Fibroblast of skin of left quadriceps (primary cell): ENCODE measurements at regions not wholly inside any gene's neighbourhood (a gene's known extent, or its start where the extent isn't known, plus 50 kb on each side); places are given as distances from the start of the nearest gene placed in this dataset.
A peak's percentile ranks its signal among the peaks of the same experiment; 100 is the strongest.
"Not testable (repeated sequence)": the region's sequence is repeated elsewhere in the genome, so short reads cannot be mapped to it uniquely, and the experiment has no call there.

ENCODE experiments used
- DNase-seq, 2 experiments: peaks; one replicate each; pipeline ENCODE4 v3.0.0-alpha.2; 2013; ENCODE audit warnings: low read depth in 2 of 2

DNA sequence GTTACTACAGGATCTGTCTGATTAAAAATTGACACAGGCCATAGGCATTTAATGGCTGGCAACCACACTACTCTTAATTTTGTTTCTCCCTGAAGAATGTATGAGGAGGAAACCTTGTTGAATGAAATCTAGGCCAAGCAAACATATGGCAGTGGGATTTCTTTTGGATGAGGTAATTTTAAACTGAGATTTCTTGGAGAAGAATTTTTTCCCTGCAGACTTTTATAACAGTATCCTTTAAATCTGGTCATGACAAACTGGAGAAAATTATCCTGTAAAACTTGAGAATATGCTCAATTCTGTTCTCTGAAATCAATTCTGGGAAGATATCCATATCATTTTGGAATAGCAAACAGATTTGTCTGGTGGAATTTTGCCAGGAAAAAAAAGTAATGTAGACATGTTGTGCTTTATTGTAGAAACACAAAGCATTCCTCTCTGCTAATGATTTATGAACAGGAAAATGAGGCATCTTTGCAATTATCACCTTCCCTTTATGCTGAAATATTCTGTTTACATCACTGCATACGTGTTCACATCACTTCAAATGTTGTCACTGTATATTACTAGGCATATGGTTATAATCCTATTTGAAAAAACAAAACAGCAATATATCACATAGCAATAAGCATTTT, 108.3 kb upstream of the ARSJ start:
- peak; percentile 93 to 94 for DNase-seq

DNA sequence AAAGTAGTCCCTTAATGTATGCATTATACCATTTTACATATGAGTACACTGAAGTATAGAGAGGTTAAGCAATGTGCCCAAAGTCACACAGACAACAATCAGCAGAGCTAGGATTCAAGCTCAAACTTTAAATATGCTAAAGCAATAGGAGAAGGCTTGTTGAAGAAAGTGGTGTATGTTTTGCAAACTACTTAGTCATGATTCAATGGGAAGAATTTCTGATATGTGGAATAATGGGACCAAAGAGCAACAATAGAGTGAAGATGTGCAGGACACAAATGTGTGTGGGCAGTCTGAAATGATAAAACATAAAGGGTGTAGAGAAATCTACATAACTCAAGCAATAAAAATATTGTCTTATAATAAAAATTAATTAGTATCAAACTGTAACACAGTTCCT, 109.0 kb upstream of the ARSJ start:
- DNase-seq, result no peak

DNA sequence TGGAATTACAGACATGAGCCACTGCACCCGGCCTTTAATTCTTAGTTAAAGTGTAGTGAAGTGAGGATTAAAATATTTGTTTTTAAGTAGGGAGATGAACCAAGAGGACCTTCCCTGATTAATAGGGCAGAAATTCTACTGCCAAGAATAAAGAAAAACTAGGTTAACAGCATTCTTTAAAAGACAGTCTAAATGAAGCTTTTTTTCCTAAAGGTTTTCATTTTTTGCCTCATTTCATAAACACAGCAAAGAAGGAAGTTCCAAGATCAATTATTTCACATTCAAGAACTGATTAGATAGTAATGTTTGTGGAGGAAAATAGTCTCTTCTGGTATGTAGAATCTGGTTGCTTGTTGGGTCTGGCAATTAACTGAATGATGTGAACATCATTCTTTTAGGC, 112.1 kb upstream of the ARSJ start:
- no peak for DNase-seq

DNA sequence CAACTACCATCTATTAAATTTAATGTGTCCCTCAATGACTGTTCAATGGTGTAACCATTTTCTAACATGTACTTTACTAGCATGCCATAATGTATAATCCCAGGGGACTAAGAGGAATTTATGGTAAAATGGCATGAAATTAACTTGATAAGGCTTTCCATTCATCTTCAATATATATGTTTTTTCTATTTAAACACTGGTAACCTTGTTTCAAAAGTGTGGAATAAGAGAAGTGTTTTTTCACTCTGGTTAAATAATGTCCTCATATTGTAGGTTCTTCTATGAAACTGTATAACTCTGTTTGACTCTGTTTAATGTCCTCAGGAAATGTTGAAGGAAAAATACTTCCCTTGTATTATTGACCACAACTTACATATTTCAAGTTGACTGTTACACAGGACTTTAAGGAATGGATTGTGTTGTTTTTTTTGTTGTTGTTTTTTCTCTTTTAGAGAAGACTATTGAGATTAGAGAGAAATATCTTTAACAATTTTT, 113.8 kb upstream of the ARSJ start:
- DNase-seq, result no peak

DNA sequence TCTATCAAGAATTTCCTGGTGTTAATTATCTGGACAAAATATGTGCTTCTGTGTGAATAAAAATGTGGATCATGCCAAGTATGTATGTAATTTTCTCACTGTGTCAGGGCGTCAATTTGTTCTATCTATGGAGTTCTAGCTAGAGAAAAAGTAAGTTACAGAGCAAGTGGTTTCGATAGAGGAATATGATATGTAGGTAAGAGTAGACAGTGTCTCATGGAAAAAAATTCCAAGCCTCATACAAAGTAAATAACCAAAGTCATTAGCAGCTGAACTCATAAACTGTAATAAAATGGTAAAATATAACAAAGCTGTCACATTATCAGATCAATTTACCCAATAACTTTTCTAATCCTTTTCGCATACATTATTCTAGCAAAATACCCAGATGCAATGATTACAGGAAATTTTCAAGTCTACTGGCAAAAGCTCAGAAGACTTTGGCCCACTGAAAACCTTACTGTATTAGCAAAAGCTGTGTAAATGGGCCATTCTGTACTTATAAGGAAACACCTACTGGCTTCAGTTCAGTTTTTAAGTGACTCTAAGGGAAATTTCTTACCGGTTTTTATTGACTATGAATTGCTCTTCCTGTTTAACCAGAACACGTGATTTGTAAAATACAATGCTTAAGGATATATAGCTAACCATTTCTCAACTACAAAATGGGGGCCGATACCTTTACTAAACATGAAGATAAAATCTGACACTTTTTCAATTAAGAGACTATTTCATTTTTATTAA, 121.0 kb upstream of the ARSJ start:
- DNase-seq, result no peak

DNA sequence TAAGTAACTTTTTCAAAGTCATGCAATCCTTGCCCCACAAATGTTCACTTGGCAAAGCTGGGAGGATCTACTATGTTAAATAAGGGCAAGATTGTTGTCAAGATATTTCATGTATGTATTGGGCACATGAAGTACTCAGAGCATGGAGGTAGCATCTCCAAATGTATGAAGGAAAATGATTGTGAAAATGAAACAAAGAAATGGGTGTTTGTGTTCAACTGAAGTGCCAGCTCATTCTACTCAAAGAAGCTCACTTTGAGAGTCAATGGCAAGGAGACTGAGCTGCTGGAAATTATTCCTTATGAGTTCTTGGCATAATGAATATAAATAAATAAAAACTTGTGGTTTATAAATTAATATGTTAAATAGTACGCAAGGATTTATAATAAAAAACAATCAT, 124.5 kb upstream of the ARSJ start:
- DNase-seq, result no peak

DNA sequence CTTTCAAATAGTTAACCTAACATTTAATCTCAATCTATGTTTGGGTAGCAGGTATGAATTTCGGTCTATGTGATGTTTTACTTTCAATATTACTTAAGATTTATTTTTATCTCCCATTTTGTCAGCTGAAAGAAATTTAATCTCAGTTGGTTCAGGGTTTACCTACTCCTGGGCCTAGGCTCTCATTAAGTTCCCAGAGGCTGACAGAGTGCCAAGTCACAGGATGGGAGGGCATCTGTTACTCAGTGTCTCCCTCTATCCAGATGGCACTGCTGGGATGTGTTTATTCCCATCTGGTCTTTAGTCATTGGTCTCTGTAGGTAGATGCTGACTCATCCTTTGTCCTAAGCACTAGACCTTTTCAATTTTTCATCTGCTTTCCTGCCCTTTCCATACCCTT, 129.4 kb upstream of the ARSJ start:
- no peak for DNase-seq

DNA sequence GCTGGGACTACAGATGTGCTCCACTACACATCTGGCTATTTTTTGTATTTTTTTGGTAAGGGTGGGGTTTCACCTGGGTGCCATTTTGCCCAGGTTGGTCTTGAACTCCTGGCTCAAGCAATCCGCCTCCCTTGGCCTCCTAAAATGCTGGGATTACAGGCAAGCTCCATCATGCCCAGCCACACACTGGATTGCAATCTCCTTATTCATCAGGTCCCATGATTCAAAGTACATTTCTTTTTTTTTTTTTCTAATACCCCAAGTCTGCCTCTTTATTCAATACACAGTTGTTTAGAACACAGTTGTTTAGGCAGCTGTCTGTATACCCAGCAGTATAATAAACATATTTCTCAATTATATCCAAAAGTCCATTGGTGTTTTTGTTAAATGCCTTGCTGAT, 130.3 kb upstream of the ARSJ start:
- no peak for DNase-seq

DNA sequence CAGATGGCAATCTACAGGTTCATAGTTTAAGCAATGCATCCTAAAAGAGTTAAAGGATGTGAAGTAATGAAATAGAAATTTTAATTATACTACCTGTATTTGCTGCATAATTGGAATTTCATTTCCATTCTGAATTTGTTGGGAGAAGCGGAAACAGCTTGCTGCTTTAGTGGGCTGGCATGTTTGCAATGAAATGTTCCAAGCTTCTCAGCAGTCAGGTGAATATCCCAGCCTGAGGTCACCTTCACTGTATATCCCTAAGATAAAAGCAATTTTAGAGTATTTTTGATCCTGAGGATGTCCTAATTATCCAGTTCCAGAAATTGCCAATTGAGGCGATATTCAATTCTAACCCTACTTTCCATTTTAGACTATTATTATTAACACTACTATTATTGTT, 136.1 kb upstream of the ARSJ start:
- no peak for DNase-seq

DNA sequence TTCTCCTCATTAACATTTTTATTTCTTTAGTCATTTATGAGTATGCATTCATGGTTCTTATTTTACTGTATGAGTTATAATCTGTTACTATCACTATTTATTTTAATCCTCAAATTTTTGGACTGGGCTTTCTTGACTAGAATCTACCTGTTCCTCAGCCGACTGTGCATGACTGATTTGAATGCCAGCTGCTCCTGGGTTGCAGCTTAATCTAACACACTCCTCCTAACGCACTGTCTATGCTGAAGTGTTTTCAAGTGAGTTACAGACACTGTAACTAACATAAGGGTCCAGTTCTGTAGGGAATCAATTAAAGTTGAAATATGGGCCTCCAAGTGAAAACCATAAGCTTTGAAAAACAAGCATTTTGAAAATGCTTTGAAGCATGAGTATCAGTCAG, 137.4 kb upstream of the ARSJ start:
- DNase-seq, result no peak

DNA sequence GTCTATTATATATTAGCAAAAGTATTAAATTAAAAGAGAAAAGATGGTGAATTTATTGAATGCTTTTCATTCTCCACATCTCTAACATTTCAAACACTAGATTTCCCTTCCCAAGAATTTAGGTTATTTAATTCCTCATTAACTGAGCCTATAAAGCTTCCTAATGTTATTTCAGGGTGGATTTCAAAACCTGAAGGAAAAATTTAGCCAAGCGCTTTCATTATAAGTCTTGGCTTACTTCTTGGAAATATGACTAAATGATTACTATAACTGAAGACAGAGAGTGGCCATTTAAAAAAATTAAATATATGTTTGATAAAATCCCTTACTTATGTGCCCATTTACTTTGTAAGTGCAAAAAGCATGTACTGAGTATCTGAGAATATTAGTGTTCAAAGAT, 141.8 kb upstream of the ARSJ start:
- no peak for DNase-seq

DNA sequence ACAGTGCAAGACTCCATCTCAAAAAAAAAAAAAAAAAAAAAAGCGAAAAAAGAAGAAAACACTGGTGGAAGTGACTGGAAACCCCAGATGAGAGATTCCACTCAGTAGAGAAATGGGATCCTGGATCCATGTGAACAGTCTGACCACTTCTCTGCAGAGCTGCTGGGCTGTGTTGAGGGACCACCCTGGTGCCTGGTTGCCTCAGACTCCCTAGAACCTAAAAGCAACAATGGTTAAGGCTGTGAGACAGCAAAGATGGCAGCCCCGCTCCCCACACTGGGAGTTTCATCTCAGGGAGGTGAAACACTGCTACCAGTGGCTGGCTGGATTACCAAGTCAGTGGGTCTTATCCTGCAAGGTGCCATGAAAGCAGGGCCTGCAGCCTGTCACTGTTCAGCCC, 152.8 kb upstream of the ARSJ start:
- DNase-seq, result no peak

DNA sequence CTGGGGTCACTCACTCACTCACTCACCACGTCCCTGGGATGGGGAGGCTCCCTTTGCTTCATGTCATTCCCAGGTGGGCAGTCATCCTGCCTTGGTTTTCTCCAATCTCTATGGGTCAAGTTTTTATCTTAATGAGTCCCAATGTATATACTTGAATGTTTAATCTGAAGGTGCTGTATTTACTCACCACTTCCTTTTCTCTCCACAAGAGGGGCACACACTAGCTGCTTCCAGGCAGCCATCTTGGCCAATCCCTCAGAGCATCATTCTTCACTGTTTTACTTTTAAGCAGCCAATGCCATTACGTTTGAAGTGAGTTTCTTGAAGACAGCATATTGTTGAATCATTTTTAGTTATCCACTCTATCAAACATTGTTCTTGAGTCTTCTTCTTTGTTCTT, 153.4 kb upstream of the ARSJ start:
- DNase-seq, result no peak

DNA sequence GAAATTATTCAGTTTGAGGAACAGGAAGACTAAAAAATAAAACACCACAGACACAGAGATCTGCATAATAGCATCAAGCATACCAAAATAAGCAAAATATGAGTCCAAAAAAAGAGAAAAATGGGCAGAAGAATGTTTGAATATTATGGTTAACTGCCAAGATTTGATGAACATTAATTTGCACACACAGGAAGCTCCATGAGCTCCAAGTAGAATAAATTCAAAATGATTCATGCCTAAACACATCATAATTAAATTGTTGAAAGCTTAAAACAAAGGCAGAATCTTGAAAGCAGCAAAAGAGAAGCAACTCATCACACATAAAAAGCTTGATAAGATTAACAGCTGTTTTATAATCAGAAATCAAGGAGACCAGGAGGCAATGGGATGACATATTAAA, 156.6 kb upstream of the ARSJ start:
- peak; percentile 25 to 31 for DNase-seq

DNA sequence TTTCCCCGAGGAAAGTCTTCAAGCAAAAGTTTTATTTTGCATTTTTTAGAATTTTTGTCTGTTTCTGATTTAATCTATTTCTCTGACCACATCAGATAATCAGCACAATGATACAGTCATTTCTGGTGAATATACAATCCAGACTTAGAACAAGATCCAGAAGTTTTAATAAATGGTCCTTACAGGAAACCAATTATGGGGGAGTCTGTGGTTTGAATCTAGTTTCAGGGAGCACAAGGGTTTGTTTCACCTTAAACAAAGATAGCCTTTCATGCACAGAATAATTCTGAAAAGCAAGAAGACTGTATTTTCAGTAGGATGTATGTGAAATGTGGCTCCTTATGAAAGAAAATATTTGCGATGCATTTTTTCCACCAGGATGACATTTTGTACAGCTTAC, 158.5 kb upstream of the ARSJ start:
- no peak for DNase-seq

DNA sequence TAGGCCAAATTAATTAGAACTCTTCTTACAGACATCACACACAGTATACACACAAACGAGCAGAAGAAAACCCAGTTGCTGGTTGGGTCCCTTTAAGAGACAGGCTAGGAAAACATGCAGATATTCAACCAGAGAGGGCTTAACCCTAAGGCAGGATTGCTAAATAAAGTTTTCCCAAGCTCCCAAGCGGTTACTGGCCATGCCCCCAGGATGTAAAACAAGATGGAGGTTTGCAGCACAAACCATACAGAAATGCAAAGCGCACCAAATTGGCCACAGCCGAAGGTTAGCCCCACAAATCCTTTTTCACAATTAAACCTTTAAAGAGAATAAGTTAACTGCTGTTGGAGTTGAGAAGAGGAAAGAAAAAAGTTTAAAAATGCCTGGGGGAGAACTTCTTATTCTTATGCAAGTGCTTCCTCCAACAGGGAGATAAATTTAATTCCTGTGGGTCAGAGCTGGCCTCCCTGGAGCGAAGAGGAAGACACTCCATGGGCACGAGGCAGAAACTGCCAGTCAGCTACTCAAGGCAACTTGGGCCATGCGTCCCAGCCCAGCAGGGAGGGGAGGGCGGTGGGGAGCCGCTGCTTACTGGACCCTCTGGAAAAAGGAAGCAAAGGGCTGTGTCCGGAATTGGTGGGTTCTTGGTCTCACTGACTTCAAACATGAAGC, 167.6 kb upstream of the ARSJ start:
- DNase-seq, result no peak

DNA sequence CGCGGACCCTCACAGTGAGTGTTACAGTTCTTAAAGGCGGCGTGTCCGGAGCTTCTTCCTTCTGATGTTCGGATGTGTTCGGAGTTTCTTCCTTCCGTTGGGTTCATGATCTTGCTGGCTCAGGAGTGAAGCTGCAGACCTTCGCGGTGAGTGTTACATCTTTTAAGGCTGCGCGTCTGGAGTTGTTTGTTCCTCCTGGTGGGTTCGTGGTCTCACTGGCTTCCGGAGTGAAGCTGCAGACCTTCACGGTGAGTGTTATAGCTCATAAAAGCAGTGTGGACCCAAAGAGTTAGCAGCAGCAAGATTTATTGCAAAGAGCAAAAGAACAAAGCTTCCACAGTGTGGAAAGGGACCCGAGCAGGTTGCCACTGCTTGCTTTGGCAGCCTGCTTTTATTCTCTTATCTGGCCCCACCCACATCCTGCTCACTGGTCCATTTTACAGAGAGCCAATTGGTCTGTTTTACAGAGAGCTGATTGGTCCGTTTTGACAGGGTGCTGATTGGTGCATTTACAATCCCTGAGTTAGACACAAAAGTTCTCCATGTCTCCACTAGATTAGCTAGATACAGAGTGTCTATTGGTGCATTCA, 168.3 kb upstream of the ARSJ start:
- DNase-seq, result not testable (repeated sequence)

DNA sequence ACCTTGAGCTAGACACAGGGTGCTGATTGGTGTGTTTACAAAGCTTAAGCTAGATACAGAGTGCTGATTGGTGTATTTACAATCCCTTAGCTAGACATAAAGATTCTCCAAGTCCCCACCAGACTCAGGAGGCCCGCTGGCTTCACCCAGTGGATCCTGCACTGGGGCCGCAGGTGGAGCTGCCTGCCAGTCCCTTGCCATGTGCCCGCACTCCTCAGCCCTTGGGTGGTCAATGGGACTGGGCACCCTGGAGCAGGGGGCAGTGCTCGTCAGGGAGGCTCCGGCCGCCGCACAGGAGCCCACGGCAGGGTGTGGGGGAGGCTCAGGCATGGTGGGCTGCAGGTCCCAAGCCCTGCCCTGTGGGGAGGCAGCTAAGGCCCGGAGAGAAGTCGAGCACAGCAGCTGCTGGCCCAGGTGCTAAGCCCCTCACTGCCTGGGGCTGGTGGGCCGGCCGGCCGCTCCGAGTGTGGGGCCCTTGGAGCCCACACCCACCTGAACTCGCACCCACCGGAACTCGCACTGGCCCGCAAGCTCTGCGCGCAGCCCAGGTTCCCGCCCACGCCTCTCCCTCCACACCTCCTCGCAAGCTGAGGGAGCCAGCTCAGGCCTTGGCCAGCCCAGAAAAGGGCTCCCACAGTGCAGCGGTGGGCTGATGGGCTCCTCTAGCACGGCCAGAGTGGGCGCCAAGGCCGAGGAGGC, 169.1 kb upstream of the ARSJ start:
- not testable (repeated sequence) for DNase-seq

DNA sequence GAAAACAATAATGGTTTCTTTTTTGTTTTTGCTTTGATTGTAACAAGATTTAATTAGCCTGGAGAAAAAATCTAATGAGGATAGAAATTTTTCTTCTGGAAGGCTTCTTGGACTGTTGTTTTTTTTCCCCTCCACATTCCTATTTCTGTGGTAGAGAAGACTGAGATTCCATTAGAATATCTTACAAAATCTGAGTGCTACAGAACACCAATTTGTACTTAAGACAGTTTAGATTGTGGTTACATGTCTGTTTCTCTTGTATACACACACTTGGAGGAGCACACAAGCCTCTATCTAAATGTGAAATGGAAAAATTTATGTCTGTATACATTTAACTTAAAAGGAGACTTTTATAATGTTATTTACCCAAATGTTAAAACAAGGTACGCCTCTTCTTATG, 176.9 kb upstream of the ARSJ start:
- no peak for DNase-seq

DNA sequence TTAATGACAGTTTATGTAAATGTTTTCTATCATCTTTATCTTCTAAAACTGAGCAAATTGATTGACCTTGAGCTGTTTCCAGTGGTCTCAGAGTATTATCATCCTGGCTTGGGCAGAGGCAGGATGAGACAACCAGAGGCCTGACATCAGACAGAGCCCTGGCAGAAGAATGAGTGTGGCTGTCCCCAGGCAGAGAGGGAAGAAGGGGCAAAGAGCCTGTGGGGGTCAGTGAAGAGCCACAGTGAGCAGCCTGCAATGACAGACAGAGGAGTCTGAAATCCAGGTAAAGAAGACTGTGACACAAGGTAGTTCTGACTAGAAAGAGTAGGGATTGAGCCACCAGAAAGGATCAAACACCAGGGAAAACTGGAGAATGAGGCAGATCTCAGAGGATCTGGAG, 182.4 kb upstream of the ARSJ start:
- DNase-seq, result no peak

DNA sequence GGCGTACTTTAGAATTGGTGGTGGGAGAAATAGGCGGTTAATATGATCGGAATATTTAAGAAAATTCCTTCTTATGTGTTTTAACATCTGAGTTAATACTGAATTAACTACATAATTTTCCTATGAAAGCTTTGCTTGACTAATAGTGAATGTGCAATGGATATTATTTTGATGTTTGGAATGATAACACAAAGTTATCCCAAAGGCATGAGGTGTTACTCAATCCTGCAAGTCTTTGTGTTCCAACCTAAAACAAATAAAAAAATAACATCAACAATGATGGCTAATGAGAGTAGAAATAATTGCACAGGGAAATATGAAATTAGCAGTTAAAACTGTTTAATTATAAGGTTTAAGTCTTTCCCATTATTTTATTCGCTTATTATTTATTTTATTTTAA, 183.6 kb upstream of the ARSJ start:
- no peak for DNase-seq

DNA sequence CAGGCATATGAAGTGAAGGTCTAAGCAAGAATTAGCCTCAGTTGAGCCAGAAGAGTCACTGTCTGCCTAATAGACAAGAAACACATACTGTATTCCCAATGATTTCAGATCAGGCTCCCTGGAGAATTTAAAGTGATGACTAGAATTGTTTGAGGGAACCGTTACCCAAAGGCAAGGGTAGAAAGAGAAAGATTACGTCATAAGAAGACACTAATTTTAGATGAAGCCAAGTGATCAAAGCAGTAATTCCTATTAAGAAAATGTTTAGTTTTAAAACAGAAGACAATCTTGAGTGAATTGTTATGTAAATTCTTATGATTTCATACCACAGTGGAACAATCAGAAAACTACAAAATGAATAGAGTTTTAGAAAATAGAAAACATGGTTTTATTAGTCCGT, 194.5 kb upstream of the ARSJ start:
- no peak for DNase-seq
